ENCODE measurements at regions not wholly inside any gene's neighbourhood (a gene's known extent, or its start where the extent isn't known, plus 50 kb on each side); places are given as distances from the start of the nearest gene placed in this dataset.
"Not testable (repeated sequence)": the region's sequence is repeated elsewhere in the genome, so short reads cannot be mapped to it uniquely, and the experiment has no call there.

DNA sequence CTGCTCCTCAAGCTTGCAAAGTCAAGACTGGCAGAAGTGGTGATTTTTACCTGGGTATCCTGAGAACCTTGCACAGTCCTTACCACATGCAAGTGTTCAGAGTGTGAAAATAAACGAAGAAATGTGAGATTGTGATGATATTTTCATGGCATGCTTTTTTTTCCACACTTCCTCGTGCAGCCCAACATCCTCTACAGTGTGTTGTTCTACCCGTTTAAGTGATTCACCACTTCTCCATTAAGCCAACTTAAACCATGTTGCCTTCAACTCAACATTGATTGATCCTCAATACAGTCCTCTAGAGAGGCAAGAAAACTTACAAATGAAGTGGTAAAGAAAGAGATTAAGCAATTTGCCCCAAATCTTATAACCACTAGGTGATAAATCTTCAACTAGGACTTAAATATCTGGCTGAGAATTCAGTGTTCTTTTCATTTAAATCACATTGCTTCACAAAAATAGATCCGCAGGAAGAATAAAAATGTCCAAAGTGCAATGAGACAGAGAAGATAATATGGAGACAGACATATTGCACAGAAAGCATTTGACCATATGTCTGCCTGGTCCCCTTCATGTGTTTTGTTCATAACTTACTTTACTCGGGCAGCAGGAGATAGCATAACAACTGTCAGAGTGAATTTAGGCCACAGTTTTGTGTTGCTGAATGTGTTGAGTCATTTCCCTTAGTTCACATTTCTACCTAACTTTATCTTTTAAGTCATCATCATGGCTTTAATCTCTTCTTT lies 75.8 kb upstream of the PARP8 start:
- H3K36me3 ChIP-seq (replicated peaks; ENCODE audit: insufficient read depth, low read length); H3K9me3 ChIP-seq (replicated peaks; ENCODE audit: insufficient read depth, low read length); H3K27ac ChIP-seq (ENCODE audit: low read length); H3F3A ChIP-seq (ENCODE audit: insufficient read depth, low read length); H3K4me3 ChIP-seq (ENCODE audit: low read length); H3K4me1 ChIP-seq (ENCODE audit: low read length); H2AFZ ChIP-seq (ENCODE audit: low read length); H3K9me2 ChIP-seq (replicated peaks; ENCODE audit: insufficient read depth, low read length); H3K27me3 ChIP-seq (replicated peaks; ENCODE audit: insufficient read depth, low read length); H3K79me2 ChIP-seq (ENCODE audit: low read length); H3K9ac ChIP-seq (ENCODE audit: low read length); DNase-seq; H4K20me1 ChIP-seq (ENCODE audit: insufficient read depth, low read length); H3K4me2 ChIP-seq (ENCODE audit: low read depth, low read length): not testable (repeated sequence)

DNA sequence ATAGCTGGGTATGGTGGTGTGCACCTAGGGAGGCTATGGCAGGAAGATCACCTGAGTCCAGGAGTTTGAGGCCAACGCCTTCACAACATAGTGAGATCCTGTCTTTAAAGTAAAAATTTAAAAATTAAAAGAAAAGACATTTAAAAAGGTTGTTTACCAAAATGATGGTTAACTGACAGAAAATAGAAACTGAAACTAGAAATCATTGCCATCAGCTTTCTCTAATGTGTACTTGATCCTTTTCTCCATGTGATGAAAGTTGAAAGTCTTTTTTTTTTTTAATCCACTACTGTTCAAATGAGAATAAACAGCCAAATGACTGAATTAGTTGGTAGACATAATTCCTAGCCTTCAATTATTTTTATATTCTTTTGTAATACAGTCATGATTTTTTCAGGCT lies 75.1 kb upstream of the PARP8 start:
- H3K36me3 ChIP-seq (replicated peaks; ENCODE audit: insufficient read depth, low read length); H3K9ac ChIP-seq (ENCODE audit: low read length); H3K79me2 ChIP-seq (ENCODE audit: low read length); H2AFZ ChIP-seq (ENCODE audit: low read length); H4K20me1 ChIP-seq (ENCODE audit: insufficient read depth, low read length); H3K4me3 ChIP-seq (ENCODE audit: low read length); H3F3A ChIP-seq (ENCODE audit: insufficient read depth, low read length); H3K27me3 ChIP-seq (replicated peaks; ENCODE audit: insufficient read depth, low read length); H3K4me2 ChIP-seq (ENCODE audit: low read depth, low read length); H3K4me1 ChIP-seq (ENCODE audit: low read length); H3K27ac ChIP-seq (ENCODE audit: low read length); H3K9me2 ChIP-seq (replicated peaks; ENCODE audit: insufficient read depth, low read length); H3K9me3 ChIP-seq (replicated peaks; ENCODE audit: insufficient read depth, low read length): not testable (repeated sequence)
- peak; percentile 16 for DNase-seq

DNA sequence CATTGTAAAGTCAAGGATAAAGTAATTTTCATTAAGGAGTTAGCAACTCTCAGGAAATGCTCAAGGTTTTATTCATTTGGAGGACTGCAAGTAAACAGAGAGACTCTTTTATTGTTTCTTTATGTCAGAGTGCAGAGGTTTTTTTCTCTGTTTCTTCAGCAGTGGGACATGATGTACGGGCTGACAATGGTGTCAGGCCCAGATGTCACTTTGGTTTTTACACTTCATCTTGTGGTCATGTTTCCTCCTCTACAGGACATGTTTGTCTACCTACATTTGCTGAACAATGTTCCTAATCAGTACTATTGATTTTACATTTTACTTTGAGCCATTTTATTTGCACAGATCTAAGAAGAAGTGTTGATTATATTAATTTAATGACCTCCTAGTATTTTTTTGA lies 72.8 kb upstream of the PARP8 start:
- DNase-seq, result no peak
- Histone ChIP-seq H3K4me3 (ENCODE audit: low read length) (no peak overlapping the region), H3K27ac (ENCODE audit: low read length) (no peak overlapping the region), H3K9me2 (replicated peaks; ENCODE audit: insufficient read depth, low read length) (no peaks in the 10 kb centered on the region), H3K36me3 (replicated peaks; ENCODE audit: insufficient read depth, low read length) (no peaks in the 10 kb centered on the region), H3K9me3 (replicated peaks; ENCODE audit: insufficient read depth, low read length) (no peaks in the 10 kb centered on the region), H3K27me3 (replicated peaks; ENCODE audit: insufficient read depth, low read length) (no peaks in the 10 kb centered on the region), H4K20me1 (ENCODE audit: insufficient read depth, low read length) (no peaks in the 10 kb centered on the region), H3K9ac (ENCODE audit: low read length) (no peak overlapping the region), H3K79me2 (ENCODE audit: low read length) (no peaks in the 10 kb centered on the region), H3K4me1 (ENCODE audit: low read length) (no peaks in the 10 kb centered on the region), H3F3A (ENCODE audit: insufficient read depth, low read length) (no peaks in the 10 kb centered on the region), H3K4me2 (ENCODE audit: low read depth, low read length) (no peak overlapping the region), H2AFZ (ENCODE audit: low read length) (no peak overlapping the region)
- TF ChIP-seq EZH2 (optimal IDR thresholded peaks at IDR 0.05; ENCODE audit: low read depth, low read length), result no peak
- TF ChIP-seq, protein P1, sequence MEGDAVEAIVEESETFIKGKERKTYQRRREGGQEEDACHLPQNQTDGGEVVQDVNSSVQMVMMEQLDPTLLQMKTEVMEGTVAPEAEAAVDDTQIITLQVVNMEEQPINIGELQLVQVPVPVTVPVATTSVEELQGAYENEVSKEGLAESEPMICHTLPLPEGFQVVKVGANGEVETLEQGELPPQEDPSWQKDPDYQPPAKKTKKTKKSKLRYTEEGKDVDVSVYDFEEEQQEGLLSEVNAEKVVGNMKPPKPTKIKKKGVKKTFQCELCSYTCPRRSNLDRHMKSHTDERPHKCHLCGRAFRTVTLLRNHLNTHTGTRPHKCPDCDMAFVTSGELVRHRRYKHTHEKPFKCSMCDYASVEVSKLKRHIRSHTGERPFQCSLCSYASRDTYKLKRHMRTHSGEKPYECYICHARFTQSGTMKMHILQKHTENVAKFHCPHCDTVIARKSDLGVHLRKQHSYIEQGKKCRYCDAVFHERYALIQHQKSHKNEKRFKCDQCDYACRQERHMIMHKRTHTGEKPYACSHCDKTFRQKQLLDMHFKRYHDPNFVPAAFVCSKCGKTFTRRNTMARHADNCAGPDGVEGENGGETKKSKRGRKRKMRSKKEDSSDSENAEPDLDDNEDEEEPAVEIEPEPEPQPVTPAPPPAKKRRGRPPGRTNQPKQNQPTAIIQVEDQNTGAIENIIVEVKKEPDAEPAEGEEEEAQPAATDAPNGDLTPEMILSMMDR (IDR thresholded peaks at IDR 0.05; ENCODE audit: low read length), result no peak
- no peak for TF ChIP-seq EZH2phosphoT487 (IDR thresholded peaks at IDR 0.05; ENCODE audit: low read length)

DNA sequence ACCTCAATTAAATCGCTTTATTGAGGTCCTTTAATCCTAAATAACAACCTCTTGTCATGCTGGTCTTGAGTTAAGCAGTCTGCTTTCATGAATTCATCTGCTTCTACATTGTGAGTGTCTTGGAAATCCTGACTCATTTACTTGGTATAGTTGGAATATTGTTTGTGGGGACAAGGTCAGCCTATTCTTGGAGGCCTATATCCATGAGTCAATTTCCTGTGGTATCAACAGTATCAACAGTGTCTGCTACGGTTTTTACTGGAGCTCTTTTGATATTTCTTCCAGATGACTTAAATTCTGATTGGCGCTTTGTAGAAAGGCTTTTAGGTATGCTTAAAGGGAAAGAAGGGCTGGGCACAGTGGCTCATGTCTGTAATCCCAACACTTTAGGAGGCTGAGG lies 71.2 kb upstream of the PARP8 start:
- H3K27me3 ChIP-seq (replicated peaks; ENCODE audit: insufficient read depth, low read length), result no peaks in the 10 kb centered on the region
- no peak overlapping the region for H3K27ac ChIP-seq (ENCODE audit: low read length)
- no peaks in the 10 kb centered on the region for H3K4me1 ChIP-seq (ENCODE audit: low read length)
- H3K9me2 ChIP-seq (replicated peaks; ENCODE audit: insufficient read depth, low read length), result no peaks in the 10 kb centered on the region
- no peak overlapping the region for H3K9ac ChIP-seq (ENCODE audit: low read length)
- no peaks in the 10 kb centered on the region for H4K20me1 ChIP-seq (ENCODE audit: insufficient read depth, low read length)
- no peak for TF ChIP-seq EZH2phosphoT487 (IDR thresholded peaks at IDR 0.05; ENCODE audit: low read length)
- TF ChIP-seq, protein P1 (IDR thresholded peaks at IDR 0.05; ENCODE audit: low read length), result no peak
- no peak for TF ChIP-seq EZH2 (optimal IDR thresholded peaks at IDR 0.05; ENCODE audit: low read depth, low read length)
- DNase-seq, result no peak
- no peaks in the 10 kb centered on the region for H3K9me3 ChIP-seq (replicated peaks; ENCODE audit: insufficient read depth, low read length)
- H2AFZ ChIP-seq (ENCODE audit: low read length), result no peak overlapping the region
- H3K4me3 ChIP-seq (ENCODE audit: low read length), result no peak overlapping the region
- H3F3A ChIP-seq (ENCODE audit: insufficient read depth, low read length), result no peaks in the 10 kb centered on the region
- H3K4me2 ChIP-seq (ENCODE audit: low read depth, low read length), result no peak overlapping the region
- H3K79me2 ChIP-seq (ENCODE audit: low read length), result no peaks in the 10 kb centered on the region
- H3K36me3 ChIP-seq (replicated peaks; ENCODE audit: insufficient read depth, low read length), result no peaks in the 10 kb centered on the region

DNA sequence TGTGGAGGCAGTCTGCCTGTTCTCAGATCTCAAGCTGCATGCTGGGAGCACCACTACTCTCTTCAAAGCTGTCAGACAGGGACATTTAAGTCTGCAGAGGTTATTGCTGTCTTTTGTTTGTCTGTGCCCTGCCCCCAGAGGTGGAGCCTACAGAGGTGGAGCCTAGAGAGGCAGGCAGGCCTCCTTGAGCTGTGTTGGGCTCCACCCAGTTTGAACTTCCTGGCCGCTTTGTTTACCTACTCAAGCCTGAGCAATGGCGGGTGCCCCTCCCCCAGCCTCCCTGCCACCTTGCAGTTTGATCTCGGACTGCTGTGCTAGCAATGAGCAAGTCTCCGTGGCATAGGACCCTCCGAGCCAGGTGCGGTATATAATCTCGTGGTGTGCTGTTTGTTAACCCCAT lies 64.9 kb upstream of the PARP8 start:
- not testable (repeated sequence) for H3K4me2 ChIP-seq (ENCODE audit: low read depth, low read length)

More for the DNA sequence above, 64.9 kb upstream of the PARP8 start:
- H3K9me3 ChIP-seq (replicated peaks; ENCODE audit: insufficient read depth, low read length); DNase-seq; H3K36me3 ChIP-seq (replicated peaks; ENCODE audit: insufficient read depth, low read length); H2AFZ ChIP-seq (ENCODE audit: low read length); H3K9ac ChIP-seq (ENCODE audit: low read length); H3K4me3 ChIP-seq (ENCODE audit: low read length); H3F3A ChIP-seq (ENCODE audit: insufficient read depth, low read length); H3K27ac ChIP-seq (ENCODE audit: low read length); H3K79me2 ChIP-seq (ENCODE audit: low read length); H3K4me1 ChIP-seq (ENCODE audit: low read length); H4K20me1 ChIP-seq (ENCODE audit: insufficient read depth, low read length); H3K9me2 ChIP-seq (replicated peaks; ENCODE audit: insufficient read depth, low read length); H3K27me3 ChIP-seq (replicated peaks; ENCODE audit: insufficient read depth, low read length): not testable (repeated sequence)
